ENCODE measurements at regions not wholly inside any gene's neighbourhood (a gene's known extent, or its start where the extent isn't known, plus 50 kb on each side); places are given as distances from the start of the nearest gene placed in this dataset.

- DNase-seq = no peak
- no peaks in the 10 kb centered on the region for H3K27me3 ChIP-seq
- intact Hi-C loops (cut with DNase I) = no loop called here
- no peaks in the 10 kb centered on the region for H3K36me3 ChIP-seq
- H3K4me1 ChIP-seq = no peaks in the 10 kb centered on the region
- no peak for ATAC-seq
- H3K27ac ChIP-seq = no peak overlapping the region
- no peak for TF ChIP-seq CTCF (IDR thresholded peaks at IDR 0.05)
- no peak for TF ChIP-seq POLR2A (IDR thresholded peaks at IDR 0.05)
- no peak overlapping the region for H3K4me3 ChIP-seq
- no peaks in the 10 kb centered on the region for H3K9me3 ChIP-seq
- WGBS (ENCODE audit: insufficient coverage, low coverage, low lambda C conversion rate, missing lambda C conversion rate) = 60% methylated on average over 6 of the region's 6 CpGs
Measured at GRCh38 chr7:28312948-28313347, 99.4 kb upstream of the CREB5 start.

- Histone ChIP-seq H3K27ac (no peak overlapping the region), H3K4me1 (no peaks in the 10 kb centered on the region), H3K4me3 (no peak overlapping the region), H3K27me3 (no peaks in the 10 kb centered on the region), H3K9me3 (no peaks in the 10 kb centered on the region), H3K36me3 (no peaks in the 10 kb centered on the region)
- ATAC-seq (no peak), DNase-seq (no peak)
- 23% methylated on average over 3 of the region's 3 CpGs for WGBS (ENCODE audit: insufficient coverage, low coverage, low lambda C conversion rate, missing lambda C conversion rate)
- intact Hi-C loops (cut with DNase I) = no loop called here
- TF ChIP-seq POLR2A (IDR thresholded peaks at IDR 0.05) (no peak), CTCF (IDR thresholded peaks at IDR 0.05) (no peak)
Measured at GRCh38 chr7:28314841-28315240, 97.5 kb upstream of the CREB5 start.

- DNase-seq (no peak), ATAC-seq (no peak)
- Histone ChIP-seq H3K27me3 (no peaks in the 10 kb centered on the region), H3K27ac (no peak overlapping the region), H3K9me3 (no peaks in the 10 kb centered on the region), H3K36me3 (no peaks in the 10 kb centered on the region), H3K4me1 (no peaks in the 10 kb centered on the region), H3K4me3 (no peak overlapping the region)
- WGBS (ENCODE audit: insufficient coverage, low coverage, low lambda C conversion rate, missing lambda C conversion rate) = 42% methylated on average over 16 of the region's 16 CpGs
- no peak for TF ChIP-seq CTCF (IDR thresholded peaks at IDR 0.05)
- no peak for TF ChIP-seq POLR2A (IDR thresholded peaks at IDR 0.05)
- intact Hi-C loops (cut with DNase I) = no loop called here
Measured at GRCh38 chr7:28315565-28316410, 96.5 kb upstream of the CREB5 start.

GRCh38 chr7:28316489-28316888, 95.8 kb upstream of the CREB5 start:
- intact Hi-C loops (cut with DNase I) = no loop called here
- TF ChIP-seq CTCF (IDR thresholded peaks at IDR 0.05) (no peak), POLR2A (IDR thresholded peaks at IDR 0.05) (no peak)
- Histone ChIP-seq H3K9me3 (no peaks in the 10 kb centered on the region), H3K36me3 (no peaks in the 10 kb centered on the region), H3K4me1 (no peaks in the 10 kb centered on the region), H3K27me3 (no peaks in the 10 kb centered on the region), H3K27ac (no peak overlapping the region), H3K4me3 (no peak overlapping the region)
- ATAC-seq (no peak), DNase-seq (no peak)
- no CpG with 5 or more reads among the region's 3 CpGs for WGBS (ENCODE audit: insufficient coverage, low coverage, low lambda C conversion rate, missing lambda C conversion rate)

Data from right lobe of liver (tissue), 6 donors.